ENCODE measurements at regions not wholly inside any gene's neighbourhood (a gene's known extent, or its start where the extent isn't known, plus 50 kb on each side); places are given as distances from the start of the nearest gene placed in this dataset.

- DNase-seq, result no peak
Observed at GRCh38 chr9:32247168-32247567, 137.3 kb upstream of the ACO1 start.

GRCh38 chr9:32248189-32248712, 136.2 kb upstream of the ACO1 start:
- no peak for DNase-seq

- DNase-seq, result peak; percentile 70
Observed at GRCh38 chr9:32251539-32251938, 132.9 kb upstream of the ACO1 start.

- no peak for DNase-seq
Observed at GRCh38 chr9:32253731-32254130, 130.7 kb upstream of the ACO1 start.

- no peak for DNase-seq
Observed at GRCh38 chr9:32255026-32255425, 129.4 kb upstream of the ACO1 start.

- DNase-seq, result no peak
Observed at GRCh38 chr9:32258482-32258881, 126.0 kb upstream of the ACO1 start.

- no peak for DNase-seq
Observed at GRCh38 chr9:32260151-32260862, 124.1 kb upstream of the ACO1 start.

- no peak for DNase-seq
Observed at GRCh38 chr9:32264170-32264864, 120.1 kb upstream of the ACO1 start.

GRCh38 chr9:32265037-32265436, 119.4 kb upstream of the ACO1 start:
- DNase-seq, result no peak

- no peak for DNase-seq
Observed at GRCh38 chr9:32278991-32279390, 105.5 kb upstream of the ACO1 start.

GRCh38 chr9:32289756-32290155, 94.7 kb upstream of the ACO1 start:
- no peak for DNase-seq

GRCh38 chr9:32291370-32291769, 93.1 kb upstream of the ACO1 start:
- DNase-seq, result no peak

GRCh38 chr9:32292611-32293010, 91.8 kb upstream of the ACO1 start:
- DNase-seq, result no peak

GRCh38 chr9:32293091-32293490, 91.4 kb upstream of the ACO1 start:
- no peak for DNase-seq

GRCh38 chr9:32294106-32294505, 90.3 kb upstream of the ACO1 start:
- DNase-seq, result no peak

GRCh38 chr9:32300373-32300772, 84.1 kb upstream of the ACO1 start:
- DNase-seq, result no peak

GRCh38 chr9:32304495-32304894, 79.9 kb upstream of the ACO1 start:
- DNase-seq, result no peak

- no peak for DNase-seq
Observed at GRCh38 chr9:32306006-32306405, 78.4 kb upstream of the ACO1 start.

GRCh38 chr9:32319312-32319929, 65.0 kb upstream of the ACO1 start:
- no peak for DNase-seq

- DNase-seq, result no peak
Observed at GRCh38 chr9:32322622-32323021, 61.8 kb upstream of the ACO1 start.

GRCh38 chr9:32326146-32326545, 58.3 kb upstream of the ACO1 start:
- no peak for DNase-seq

- no peak for DNase-seq
Observed at GRCh38 chr9:32331240-32331639, 53.2 kb upstream of the ACO1 start.

- DNase-seq, result no peak
Observed at GRCh38 chr9:32334112-32334511, 50.3 kb upstream of the ACO1 start.

All from NCI-H774 (cell line).